IgD-negative memory B cell (primary cell): ENCODE measurements at regions not wholly inside any gene's neighbourhood (a gene's known extent, or its start where the extent isn't known, plus 50 kb on each side); places are given as distances from the start of the nearest gene placed in this dataset.

Experiments used
- H3K27ac Mint-ChIP-seq, 3 donors: one replicate each; pipeline ENCODE4 v1.8.0; 2020 to 2022; ENCODE audit warnings: mild to moderate bottlenecking in 3 of 3, mixed read lengths in 3 of 3, moderate library complexity in 1 of 3
- H3K27me3 Mint-ChIP-seq: one replicate; pipeline ENCODE4 v1.8.0; 2021; ENCODE audit warnings: mixed read lengths
- H3K36me3 Mint-ChIP-seq: one replicate; pipeline ENCODE4 v1.8.0; 2020; ENCODE audit warnings: mild to moderate bottlenecking, mixed read lengths
- H3K4me1 Mint-ChIP-seq, 3 donors: one replicate each; pipeline ENCODE4 v1.8.0; 2020 to 2022; ENCODE audit warnings: mixed read lengths in 3 of 3, mild to moderate bottlenecking in 1 of 3
- H3K4me3 Mint-ChIP-seq, 4 donors: one replicate each; pipeline ENCODE4 v1.8.0; 2020 to 2022; ENCODE audit warnings: mild to moderate bottlenecking in 4 of 4, mixed read lengths in 4 of 4, moderate library complexity in 3 of 4
- H3K9me3 Mint-ChIP-seq, 3 donors: one replicate each; pipeline ENCODE4 v1.8.0; 2020 to 2021; ENCODE audit warnings: mixed read lengths in 3 of 3, mild to moderate bottlenecking in 1 of 3

DNA sequence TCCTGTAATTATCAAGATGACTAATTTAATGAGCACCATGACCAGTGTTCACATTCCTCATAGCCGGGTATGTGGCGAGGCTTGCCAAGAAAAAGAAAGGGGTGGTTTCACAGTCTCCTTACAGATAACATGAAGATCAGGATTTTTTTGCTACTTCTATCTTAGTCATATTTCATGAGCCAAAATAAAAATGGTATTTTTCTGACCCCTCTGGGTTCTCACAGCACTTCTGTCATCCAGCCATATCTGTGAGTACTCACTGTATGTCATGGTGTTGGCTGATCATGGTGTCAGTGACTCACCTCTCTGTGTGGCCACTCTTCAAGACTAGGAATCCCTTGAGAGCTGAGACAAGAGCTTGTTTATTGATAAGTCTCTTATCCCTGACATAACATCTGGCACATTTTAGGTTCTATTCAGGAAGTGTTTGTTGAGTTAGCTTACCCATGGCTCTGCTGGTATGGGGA lies 130.5 kb upstream of the LMCD1 start:
- Mint-ChIP-seq H3K4me3 (no peak overlapping the region), H3K27me3 (peaks cover 17% of the 10 kb centered on the region), H3K9me3 (peaks cover 0 to 5% (median 4%) of the 10 kb centered on the region in 3 donors), H3K36me3 (peaks cover 5% of the 10 kb centered on the region), H3K27ac (no peak overlapping the region), H3K4me1 (peaks cover 0 to 1% (median 0%) of the 10 kb centered on the region in 3 donors)

DNA sequence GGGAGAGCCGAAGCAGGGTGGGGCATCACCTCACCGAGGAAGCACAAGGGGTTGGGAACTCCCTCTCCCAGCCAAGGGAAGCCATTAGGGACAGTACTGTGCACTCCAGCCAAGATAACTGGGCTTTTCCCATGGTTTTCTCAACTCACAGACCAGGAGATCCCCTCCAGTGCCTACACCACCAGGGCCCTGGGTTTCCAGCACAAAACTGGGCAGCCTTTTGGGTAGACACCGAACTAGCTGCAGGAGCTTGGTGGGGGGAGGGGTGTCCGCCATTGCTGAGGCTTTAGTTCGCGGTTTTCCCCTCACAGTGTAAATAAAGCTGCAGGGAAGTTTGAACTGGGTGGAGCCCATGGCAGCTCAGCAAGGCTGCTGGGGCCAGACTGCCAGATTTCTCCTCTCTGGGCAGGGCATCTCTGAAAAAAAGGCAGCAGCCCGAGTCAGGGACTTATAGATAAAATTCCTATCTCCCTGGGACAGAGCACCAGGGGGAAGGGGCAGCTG lies 129.6 kb upstream of the LMCD1 start:
- no peak overlapping the region for H3K4me3 Mint-ChIP-seq
- H3K27ac Mint-ChIP-seq = no peak overlapping the region
- H3K27me3 Mint-ChIP-seq = peaks cover 15% of the 10 kb centered on the region
- H3K4me1 Mint-ChIP-seq = peaks cover 0 to 1% (median 0%) of the 10 kb centered on the region in 3 donors
- peaks cover 4% of the 10 kb centered on the region for H3K36me3 Mint-ChIP-seq
- peaks cover 0 to 11% (median 5%) of the 10 kb centered on the region in 3 donors for H3K9me3 Mint-ChIP-seq

DNA sequence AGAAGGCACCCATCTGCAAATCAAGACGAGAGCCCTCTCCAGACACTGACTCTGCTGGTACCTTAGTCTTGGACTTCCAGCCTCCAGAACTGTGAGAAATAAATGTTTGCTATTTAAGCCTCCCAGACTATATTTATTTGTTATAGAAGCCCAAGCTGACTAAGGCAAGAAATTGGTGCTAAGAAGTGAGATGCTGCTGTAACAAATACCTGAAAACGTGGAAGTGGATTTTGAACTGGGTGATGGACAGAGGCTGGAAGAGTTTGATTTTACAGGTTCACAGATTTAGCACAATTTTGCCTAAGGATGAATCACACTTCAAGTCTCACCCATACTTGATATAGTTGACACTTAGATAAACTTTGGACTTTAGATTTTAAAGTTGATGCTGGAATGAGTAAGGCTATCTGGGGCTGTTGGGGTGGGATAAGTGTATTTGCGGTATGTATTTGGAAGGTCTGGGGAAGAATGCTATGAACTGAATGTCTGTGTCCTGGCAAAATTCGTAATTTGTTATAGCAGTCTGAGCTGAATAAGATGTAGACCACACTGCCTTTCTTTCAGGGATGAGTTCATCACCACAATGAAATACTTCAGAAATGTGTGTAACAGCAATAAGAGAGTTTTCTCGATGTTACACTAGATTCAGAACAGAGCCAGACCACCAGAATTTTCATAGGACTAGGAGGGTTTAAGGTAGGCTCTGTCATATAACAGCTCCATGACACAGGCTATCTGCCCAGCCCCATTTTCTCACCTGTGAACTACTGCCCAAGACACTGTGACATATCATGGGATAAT lies 120.5 kb upstream of the LMCD1 start:
- Mint-ChIP-seq H3K36me3 (no peaks in the 10 kb centered on the region), H3K27ac (no peak overlapping the region), H3K9me3 (peaks cover 0 to 7% (median 0%) of the 10 kb centered on the region in 3 donors), H3K4me3 (no peak overlapping the region), H3K27me3 (peaks cover 2% of the 10 kb centered on the region), H3K4me1 (no peaks in the 10 kb centered on the region)

DNA sequence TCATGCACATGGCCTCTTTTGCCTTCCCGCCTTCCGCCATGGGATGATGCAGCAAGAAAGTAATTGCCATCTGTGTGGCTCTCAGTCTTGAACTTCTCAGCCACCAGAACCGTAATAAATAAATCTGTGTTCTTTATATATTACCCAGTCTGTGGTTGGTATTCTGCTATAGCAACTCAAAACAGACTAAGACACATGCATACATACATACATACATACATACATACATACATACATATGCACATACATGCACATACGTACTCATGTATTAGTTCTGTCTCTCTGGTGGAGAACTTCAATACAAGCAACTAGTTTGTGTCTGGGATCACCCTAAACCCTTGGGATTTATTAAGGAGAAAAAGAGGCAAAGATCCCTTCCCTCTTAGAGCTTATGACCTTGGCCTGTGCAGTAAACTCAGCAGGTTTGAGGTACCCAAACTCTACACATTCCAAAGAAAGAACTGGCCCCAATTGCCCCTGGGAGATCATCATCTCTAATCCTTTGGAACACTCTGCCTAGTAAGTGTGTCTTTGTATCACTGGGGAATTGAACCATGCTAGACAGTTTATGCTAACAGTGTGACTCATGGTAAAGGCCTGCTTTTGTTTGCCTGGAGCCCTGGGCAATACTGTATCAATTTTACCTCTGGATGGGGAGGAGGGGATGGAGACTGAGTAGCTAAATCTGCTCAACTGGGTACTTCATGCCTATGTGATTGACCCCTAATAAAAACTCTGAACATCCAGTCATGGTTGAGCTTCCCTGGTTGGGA lies 115.6 kb upstream of the LMCD1 start:
- H3K27me3 Mint-ChIP-seq = peaks cover 3% of the 10 kb centered on the region
- no peak overlapping the region for H3K27ac Mint-ChIP-seq
- no peak overlapping the region for H3K4me3 Mint-ChIP-seq
- no peaks in the 10 kb centered on the region for H3K4me1 Mint-ChIP-seq
- no peaks in the 10 kb centered on the region for H3K36me3 Mint-ChIP-seq
- peaks cover 0 to 4% (median 0%) of the 10 kb centered on the region in 3 donors for H3K9me3 Mint-ChIP-seq

DNA sequence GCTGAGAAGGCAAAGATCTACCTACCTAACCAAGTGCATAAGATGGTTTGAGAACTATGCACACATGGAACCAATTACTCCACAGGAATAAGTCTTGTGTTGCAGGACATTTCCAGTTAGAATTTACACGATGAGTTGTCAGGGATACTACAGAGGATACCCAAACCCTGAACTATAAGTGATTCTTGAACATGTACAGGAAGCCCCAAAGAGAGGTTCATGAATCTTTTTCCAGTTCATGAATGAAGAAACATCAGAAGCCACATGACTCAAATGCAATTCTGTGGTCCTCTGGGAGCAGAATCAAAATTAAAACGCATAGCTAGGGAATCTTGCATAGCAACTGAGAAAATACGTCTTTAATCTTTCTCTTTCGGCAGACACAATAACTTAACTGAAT lies 114.1 kb upstream of the LMCD1 start:
- H3K27me3 Mint-ChIP-seq = peaks cover 3% of the 10 kb centered on the region
- H3K4me1 Mint-ChIP-seq = no peaks in the 10 kb centered on the region
- no peak overlapping the region for H3K4me3 Mint-ChIP-seq
- H3K9me3 Mint-ChIP-seq = peaks cover 0 to 4% (median 0%) of the 10 kb centered on the region in 3 donors
- H3K36me3 Mint-ChIP-seq = no peaks in the 10 kb centered on the region
- H3K27ac Mint-ChIP-seq = no peak overlapping the region

DNA sequence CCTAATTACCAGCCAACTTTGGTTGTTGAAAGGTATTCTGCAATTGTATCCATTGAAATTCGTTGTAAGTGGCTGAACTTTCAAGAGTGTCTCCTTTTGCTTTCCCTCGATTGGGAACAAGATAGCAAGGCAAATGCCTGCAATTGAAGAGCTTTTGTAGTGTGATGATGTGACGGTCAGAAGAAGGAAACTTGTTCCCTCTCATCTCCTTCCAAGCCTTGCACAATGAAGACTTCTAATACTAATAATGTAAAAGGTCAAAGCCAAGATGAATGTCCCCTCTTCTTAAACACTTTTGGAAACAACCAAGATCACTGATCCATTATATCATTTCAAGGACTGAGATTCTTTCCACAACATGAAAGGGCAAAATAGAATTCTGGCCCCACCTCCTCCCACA lies 101.9 kb upstream of the LMCD1 start:
- Mint-ChIP-seq H3K9me3 (peaks cover 0 to 1% (median 0%) of the 10 kb centered on the region in 3 donors), H3K36me3 (no peaks in the 10 kb centered on the region), H3K27me3 (peaks cover 6% of the 10 kb centered on the region), H3K4me1 (no peaks in the 10 kb centered on the region), H3K27ac (no peak overlapping the region), H3K4me3 (no peak overlapping the region)

DNA sequence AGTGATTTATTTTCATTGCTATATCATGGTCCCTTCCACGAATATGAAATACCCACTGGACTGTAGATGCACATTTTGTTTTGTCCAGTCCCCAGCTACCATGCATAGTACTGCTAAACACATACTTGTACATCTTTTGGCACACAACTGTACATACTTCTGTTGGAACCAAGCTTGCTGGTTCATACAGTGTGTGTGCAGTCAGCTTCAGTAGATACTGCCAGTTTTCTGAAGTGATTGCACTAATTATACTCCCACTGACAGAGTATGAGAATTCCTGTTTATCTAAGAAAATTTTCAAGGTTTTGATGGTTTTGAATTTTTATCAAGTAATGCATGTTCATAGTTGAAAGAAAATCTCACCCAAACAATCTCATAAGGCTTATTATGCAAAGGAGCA lies 100.7 kb upstream of the LMCD1 start:
- peaks cover 6% of the 10 kb centered on the region for H3K27me3 Mint-ChIP-seq
- no peaks in the 10 kb centered on the region for H3K36me3 Mint-ChIP-seq
- H3K4me3 Mint-ChIP-seq = no peak overlapping the region
- no peak overlapping the region for H3K27ac Mint-ChIP-seq
- no peaks in the 10 kb centered on the region for H3K4me1 Mint-ChIP-seq
- H3K9me3 Mint-ChIP-seq = peaks cover 0 to 1% (median 0%) of the 10 kb centered on the region in 3 donors

DNA sequence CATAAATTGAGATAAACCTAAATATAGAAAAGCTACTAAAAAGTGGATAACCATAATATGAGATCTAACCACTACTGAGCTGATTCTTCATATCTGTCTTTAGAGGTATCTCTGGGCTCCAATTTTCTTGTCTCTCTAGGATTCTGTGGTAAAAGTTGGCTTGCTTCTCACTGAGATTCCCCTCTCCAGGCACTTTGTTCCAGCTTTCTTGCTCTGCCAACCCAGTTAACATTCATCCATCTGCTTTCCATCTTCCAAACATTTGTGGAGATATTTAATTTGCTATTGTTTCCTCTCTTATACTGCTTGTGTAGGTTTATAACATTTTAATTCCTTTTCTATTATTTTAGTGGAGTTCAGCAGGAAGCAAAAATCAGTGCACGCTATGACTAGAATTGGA lies 97.6 kb upstream of the LMCD1 start:
- no peaks in the 10 kb centered on the region for H3K36me3 Mint-ChIP-seq
- H3K27me3 Mint-ChIP-seq = peaks cover 1% of the 10 kb centered on the region
- H3K9me3 Mint-ChIP-seq = peaks cover 2 to 12% (median 3%) of the 10 kb centered on the region in 3 donors
- no peak overlapping the region for H3K4me3 Mint-ChIP-seq
- no peak overlapping the region for H3K27ac Mint-ChIP-seq
- H3K4me1 Mint-ChIP-seq = no peaks in the 10 kb centered on the region

DNA sequence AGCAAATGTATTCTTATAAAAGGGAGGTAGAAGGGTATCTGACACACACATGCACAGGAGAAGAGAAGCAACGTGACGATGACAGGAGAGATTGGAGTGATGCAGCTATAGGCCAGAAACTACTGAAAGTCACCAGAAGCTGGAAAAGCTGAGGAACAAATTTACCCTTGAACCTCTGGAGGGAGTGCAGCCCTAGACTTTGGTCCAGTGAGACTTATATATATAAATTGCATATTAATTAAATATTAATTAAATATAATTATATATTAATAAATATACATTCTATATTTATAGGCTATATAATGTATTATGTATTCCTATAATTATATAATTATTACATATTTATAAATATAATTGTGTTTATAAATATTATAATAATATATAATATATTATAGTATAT lies 96.5 kb upstream of the LMCD1 start:
- H3K9me3 Mint-ChIP-seq = peaks cover 2 to 12% (median 3%) of the 10 kb centered on the region in 3 donors
- no peak overlapping the region for H3K27ac Mint-ChIP-seq
- H3K4me1 Mint-ChIP-seq = no peaks in the 10 kb centered on the region
- peaks cover 1% of the 10 kb centered on the region for H3K27me3 Mint-ChIP-seq
- H3K36me3 Mint-ChIP-seq = no peaks in the 10 kb centered on the region
- H3K4me3 Mint-ChIP-seq = no peak overlapping the region

DNA sequence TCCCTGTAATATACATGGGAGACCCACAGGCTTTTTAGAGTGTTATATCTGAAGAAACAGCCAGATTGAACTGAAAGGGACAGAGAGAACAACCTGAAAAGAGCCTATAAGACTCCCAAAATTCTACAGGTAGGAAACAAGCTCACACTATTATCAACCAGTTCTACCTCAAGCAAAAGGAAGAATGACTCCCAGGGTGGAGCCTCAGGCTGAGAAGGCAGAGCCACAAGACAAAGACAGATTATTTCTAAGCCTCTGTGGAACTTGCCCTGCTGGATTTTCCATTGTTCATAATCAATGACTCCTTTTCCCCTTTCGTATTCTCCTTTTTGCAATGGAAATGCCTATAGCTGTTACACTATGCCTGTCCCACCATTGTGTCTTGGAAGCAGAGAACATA lies 95.1 kb upstream of the LMCD1 start:
- H3K27me3 Mint-ChIP-seq = peaks cover 3% of the 10 kb centered on the region
- no peaks in the 10 kb centered on the region for H3K36me3 Mint-ChIP-seq
- H3K9me3 Mint-ChIP-seq = peaks cover 2 to 12% (median 3%) of the 10 kb centered on the region in 3 donors
- H3K4me3 Mint-ChIP-seq = no peak overlapping the region
- H3K27ac Mint-ChIP-seq = no peak overlapping the region
- H3K4me1 Mint-ChIP-seq = no peaks in the 10 kb centered on the region

DNA sequence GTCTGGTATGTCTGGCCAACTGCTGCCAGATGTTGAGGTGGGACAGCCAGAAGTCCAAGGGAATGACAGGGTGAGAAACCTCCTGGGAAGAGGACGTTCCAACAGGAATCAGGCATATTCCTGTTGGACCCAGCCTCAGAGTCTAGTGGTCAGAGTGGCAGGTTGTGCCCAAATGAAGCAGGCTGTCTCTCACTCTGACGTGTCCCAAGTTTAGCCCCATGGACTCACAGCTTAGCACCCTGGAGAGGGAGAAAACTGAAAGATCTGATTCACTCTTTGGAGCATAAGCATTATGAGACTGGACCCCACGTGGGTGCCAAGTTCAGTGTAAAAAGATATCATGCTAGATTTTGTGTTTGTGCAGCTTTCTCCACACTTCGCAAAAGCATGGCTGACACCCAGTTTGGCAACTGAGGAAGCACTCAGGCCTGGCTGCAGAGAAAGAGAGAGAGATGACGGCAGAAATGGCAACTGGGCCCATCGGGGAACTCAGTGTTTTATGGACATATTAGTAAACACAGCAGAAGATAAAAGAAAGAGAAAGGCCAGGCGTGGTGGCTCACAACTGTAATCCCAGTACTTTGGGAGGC lies 88.2 kb upstream of the LMCD1 start:
- H3K27ac Mint-ChIP-seq = no peak overlapping the region
- H3K27me3 Mint-ChIP-seq = peaks cover 2% of the 10 kb centered on the region
- no peak overlapping the region for H3K4me3 Mint-ChIP-seq
- H3K36me3 Mint-ChIP-seq = no peaks in the 10 kb centered on the region
- H3K4me1 Mint-ChIP-seq = peaks cover 4 to 5% (median 4%) of the 10 kb centered on the region in 3 donors
- H3K9me3 Mint-ChIP-seq = no peaks in the 10 kb centered on the region

DNA sequence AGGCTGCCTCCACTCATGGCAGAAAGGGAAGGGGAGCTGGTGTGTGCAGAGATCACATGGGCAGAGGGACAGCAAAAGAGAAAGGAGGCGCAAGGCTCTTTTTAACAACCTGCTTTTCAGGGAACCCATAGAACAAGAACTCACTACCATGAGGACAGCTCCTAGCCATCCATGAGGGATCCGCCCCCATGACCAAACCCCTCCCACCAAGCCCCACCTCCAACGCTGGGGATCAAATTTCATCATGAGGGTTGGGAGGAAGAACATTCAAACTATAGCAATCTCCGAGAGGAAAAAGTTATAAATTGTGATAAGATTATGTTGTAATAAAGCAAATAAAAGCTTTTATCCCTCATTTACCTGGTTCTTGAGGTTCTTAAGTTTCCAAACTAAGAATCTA lies 84.7 kb upstream of the LMCD1 start:
- peak overlapping the region in 1 of 4 donors; percentile 33 for H3K4me3 Mint-ChIP-seq
- H3K36me3 Mint-ChIP-seq = no peaks in the 10 kb centered on the region
- no peaks in the 10 kb centered on the region for H3K9me3 Mint-ChIP-seq
- H3K27me3 Mint-ChIP-seq = no peaks in the 10 kb centered on the region
- H3K27ac Mint-ChIP-seq = no peak overlapping the region
- H3K4me1 Mint-ChIP-seq = peaks cover 4 to 5% (median 4%) of the 10 kb centered on the region in 3 donors

DNA sequence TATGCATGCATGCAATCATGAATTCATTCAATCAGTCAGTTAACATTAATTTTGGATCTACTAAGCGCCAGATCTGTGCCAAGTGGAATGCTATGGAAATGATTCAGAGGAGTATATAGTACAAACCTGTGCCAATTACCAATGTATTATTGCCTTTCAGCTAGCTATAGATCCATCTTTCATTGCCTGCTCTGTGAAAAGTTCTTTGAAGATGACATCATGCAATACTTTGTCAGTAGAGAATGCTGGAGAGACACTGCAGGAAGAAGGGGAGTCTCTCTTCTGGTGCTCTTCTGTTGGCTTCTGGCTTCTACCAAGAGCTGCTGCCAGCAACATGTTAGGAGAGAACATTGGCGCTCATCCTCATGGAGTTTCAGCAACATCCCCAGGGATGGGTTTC lies 81.0 kb upstream of the LMCD1 start:
- H3K36me3 Mint-ChIP-seq = no peaks in the 10 kb centered on the region
- H3K4me3 Mint-ChIP-seq = no peak overlapping the region
- peaks cover 4 to 5% (median 4%) of the 10 kb centered on the region in 3 donors for H3K4me1 Mint-ChIP-seq
- no peak overlapping the region for H3K27ac Mint-ChIP-seq
- H3K27me3 Mint-ChIP-seq = peaks cover 2% of the 10 kb centered on the region
- H3K9me3 Mint-ChIP-seq = peaks cover 0 to 2% (median 0%) of the 10 kb centered on the region in 3 donors

DNA sequence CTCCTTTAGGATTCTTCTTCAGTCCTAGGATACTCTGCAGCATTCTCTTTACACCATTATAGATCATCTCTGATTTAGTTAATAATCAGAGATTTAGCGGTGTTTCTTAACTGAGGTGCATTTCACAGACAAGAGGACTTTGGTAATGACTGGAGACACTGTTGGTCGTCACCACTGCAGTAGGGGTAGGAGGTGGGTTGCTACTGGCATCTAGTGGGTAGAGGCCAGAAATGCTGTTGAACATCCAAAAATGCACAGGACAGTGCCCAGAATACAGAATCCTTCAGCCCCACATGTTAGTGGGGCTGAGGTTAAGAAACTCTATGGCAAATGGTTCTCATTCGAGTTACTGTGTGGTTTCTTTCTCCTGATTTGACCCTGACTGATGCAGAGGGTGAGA lies 80.4 kb upstream of the LMCD1 start:
- peaks cover 2% of the 10 kb centered on the region for H3K27me3 Mint-ChIP-seq
- peaks cover 4 to 5% (median 4%) of the 10 kb centered on the region in 3 donors for H3K4me1 Mint-ChIP-seq
- no peak overlapping the region for H3K4me3 Mint-ChIP-seq
- no peaks in the 10 kb centered on the region for H3K36me3 Mint-ChIP-seq
- no peak overlapping the region for H3K27ac Mint-ChIP-seq
- H3K9me3 Mint-ChIP-seq = peaks cover 0 to 2% (median 0%) of the 10 kb centered on the region in 3 donors

DNA sequence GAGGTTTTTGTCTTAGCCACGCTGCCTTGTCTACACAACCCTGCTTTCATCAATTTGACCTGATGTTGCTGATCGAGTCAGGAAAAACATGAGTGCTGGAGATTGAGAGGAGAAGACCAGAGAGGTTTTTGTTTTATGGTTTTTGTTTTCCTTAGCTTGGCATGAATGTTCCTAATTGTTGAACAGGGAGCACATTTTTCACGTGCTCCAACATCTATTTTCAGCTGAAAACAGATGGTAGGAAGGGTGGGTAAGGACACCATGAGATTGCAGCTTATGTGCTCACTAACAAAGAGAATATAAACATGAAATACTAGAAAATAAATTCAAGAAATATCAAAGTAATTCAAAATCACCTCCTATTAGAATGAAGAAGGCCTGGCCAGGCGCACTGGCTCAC lies 79.9 kb upstream of the LMCD1 start:
- Mint-ChIP-seq H3K27me3 (peaks cover 2% of the 10 kb centered on the region), H3K36me3 (no peaks in the 10 kb centered on the region), H3K4me3 (no peak overlapping the region), H3K27ac (no peak overlapping the region), H3K4me1 (peaks cover 2 to 5% (median 4%) of the 10 kb centered on the region in 3 donors), H3K9me3 (peaks cover 0 to 2% (median 0%) of the 10 kb centered on the region in 3 donors)
